Keratinocyte (primary cell): ENCODE measurements at regions not wholly inside any gene's neighbourhood (a gene's known extent, or its start where the extent isn't known, plus 50 kb on each side); places are given as distances from the start of the nearest gene placed in this dataset.
A peak's percentile ranks its signal among the peaks of the same experiment; 100 is the strongest.
"Not testable (repeated sequence)": the region's sequence is repeated elsewhere in the genome, so short reads cannot be mapped to it uniquely, and the experiment has no call there.

ENCODE experiments used
- EZH2 ChIP-seq: IDR thresholded peaks from one replicate; pipeline ENCODE4 v1.6.1; 2012; ENCODE audit warnings: inconsistent platforms, mild to moderate bottlenecking, low read length, moderate library complexity
- TF ChIP-seq, protein P1 (sequence below), 3 experiments: IDR thresholded peaks in 1 of 3; conservative IDR thresholded peaks in 1 of 3; optimal IDR thresholded peaks in 1 of 3; 2 replicates in 2 of 3; 3 replicates in 1 of 3; pipeline versions ENCODE3 to v1.5.1; 2011; ENCODE audit warnings: low read length in 3 of 3, mild to moderate bottlenecking in 3 of 3, moderate library complexity in 2 of 3, control low read depth in 1 of 3, inconsistent platforms in 1 of 3; ENCODE audit not compliant: insufficient read depth in 2 of 3; ENCODE audit errors: extremely low read depth in 1 of 3

DNA sequence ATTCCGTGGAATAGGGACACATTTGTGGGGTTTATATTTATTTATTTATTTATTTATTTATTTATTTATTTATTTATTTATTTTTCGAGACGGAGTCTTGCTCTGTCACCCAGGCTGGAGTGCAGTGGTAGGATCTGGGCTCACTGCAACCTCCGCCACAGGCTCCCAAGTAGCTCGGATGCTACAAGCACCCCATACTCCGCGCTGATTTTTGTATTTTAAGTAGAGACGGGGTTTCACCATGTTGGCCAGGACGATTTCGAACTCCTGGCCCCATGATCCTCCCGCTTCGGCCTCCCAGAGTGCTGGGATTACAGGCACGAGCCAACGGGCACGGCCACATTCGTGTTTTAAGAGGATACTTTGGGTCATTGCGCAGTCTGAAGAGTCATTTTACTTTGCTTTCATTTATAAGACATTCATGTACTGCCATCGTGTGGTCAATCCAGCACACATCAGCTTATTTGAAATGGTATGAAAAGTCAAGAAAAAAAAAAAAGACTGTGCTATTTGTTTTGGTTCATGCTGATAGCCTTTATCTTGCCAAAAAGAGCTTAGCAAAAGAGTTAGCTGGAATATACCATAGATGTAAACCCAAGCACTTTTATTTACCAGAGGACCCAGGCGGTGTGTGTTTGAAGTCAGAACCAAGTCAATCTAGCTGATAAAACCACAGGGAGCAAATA lies 1075.0 kb downstream of the EPHA3 start:
- TF ChIP-seq, protein P1, sequence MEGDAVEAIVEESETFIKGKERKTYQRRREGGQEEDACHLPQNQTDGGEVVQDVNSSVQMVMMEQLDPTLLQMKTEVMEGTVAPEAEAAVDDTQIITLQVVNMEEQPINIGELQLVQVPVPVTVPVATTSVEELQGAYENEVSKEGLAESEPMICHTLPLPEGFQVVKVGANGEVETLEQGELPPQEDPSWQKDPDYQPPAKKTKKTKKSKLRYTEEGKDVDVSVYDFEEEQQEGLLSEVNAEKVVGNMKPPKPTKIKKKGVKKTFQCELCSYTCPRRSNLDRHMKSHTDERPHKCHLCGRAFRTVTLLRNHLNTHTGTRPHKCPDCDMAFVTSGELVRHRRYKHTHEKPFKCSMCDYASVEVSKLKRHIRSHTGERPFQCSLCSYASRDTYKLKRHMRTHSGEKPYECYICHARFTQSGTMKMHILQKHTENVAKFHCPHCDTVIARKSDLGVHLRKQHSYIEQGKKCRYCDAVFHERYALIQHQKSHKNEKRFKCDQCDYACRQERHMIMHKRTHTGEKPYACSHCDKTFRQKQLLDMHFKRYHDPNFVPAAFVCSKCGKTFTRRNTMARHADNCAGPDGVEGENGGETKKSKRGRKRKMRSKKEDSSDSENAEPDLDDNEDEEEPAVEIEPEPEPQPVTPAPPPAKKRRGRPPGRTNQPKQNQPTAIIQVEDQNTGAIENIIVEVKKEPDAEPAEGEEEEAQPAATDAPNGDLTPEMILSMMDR (optimal IDR thresholded peaks at IDR 0.05 in 1 of 3, IDR thresholded peaks at IDR 0.05 in 1 of 3, conservative IDR thresholded peaks at IDR 0.05 in 1 of 3; ENCODE audit: extremely low read depth in 1 of 3, insufficient read depth in 2 of 3, low read length in 3 of 3): peak in 1 of 3 experiments; percentile 22
- TF ChIP-seq EZH2: not testable (repeated sequence)
